Activated T-cell treated with anti-CD3 and anti-CD28 coated beads, Interleukin-2, amount 50 U/mL, for 48 hours (primary cell): ENCODE measurements at regions not wholly inside any gene's neighbourhood (a gene's known extent, or its start where the extent isn't known, plus 50 kb on each side); places are given as distances from the start of the nearest gene placed in this dataset.

Experiments used
- DNase-seq, 2 experiments: peaks; one replicate each; pipeline ENCODE4 v3.0.0-alpha.2; 2020

GRCh38 chr9:79362100-79363081 is 209.4 kb upstream of the TLE4 start:
- DNase-seq, result no peak

GRCh38 chr9:79369676-79370075 is 202.1 kb upstream of the TLE4 start:
- DNase-seq, result no peak

GRCh38 chr9:79371301-79371700 is 200.5 kb upstream of the TLE4 start:
- no peak for DNase-seq

- DNase-seq, result no peak
Measured at GRCh38 chr9:79371948-79372555, 199.7 kb upstream of the TLE4 start.

- DNase-seq, result no peak
Measured at GRCh38 chr9:79377339-79377855, 194.4 kb upstream of the TLE4 start.

- no peak for DNase-seq
Measured at GRCh38 chr9:79378107-79378506, 193.7 kb upstream of the TLE4 start.

GRCh38 chr9:79382044-79382443 is 189.7 kb upstream of the TLE4 start:
- no peak for DNase-seq

GRCh38 chr9:79382458-79382857 is 189.3 kb upstream of the TLE4 start:
- DNase-seq, result no peak

GRCh38 chr9:79383096-79383495 is 188.7 kb upstream of the TLE4 start:
- no peak for DNase-seq

GRCh38 chr9:79384091-79384490 is 187.7 kb upstream of the TLE4 start:
- no peak for DNase-seq

- no peak for DNase-seq
Measured at GRCh38 chr9:79384501-79384900, 187.3 kb upstream of the TLE4 start.

- DNase-seq, result no peak
Measured at GRCh38 chr9:79387101-79387835, 184.5 kb upstream of the TLE4 start.

GRCh38 chr9:79390077-79390698 is 181.6 kb upstream of the TLE4 start:
- DNase-seq, result no peak

- DNase-seq, result no peak
Measured at GRCh38 chr9:79390781-79391770, 180.7 kb upstream of the TLE4 start.

- no peak for DNase-seq
Measured at GRCh38 chr9:79395228-79395627, 176.5 kb upstream of the TLE4 start.

GRCh38 chr9:79395755-79396154 is 176.0 kb upstream of the TLE4 start:
- no peak for DNase-seq

- no peak for DNase-seq
Measured at GRCh38 chr9:79396168-79396567, 175.6 kb upstream of the TLE4 start.

GRCh38 chr9:79403495-79403894 is 168.3 kb upstream of the TLE4 start:
- no peak for DNase-seq

GRCh38 chr9:79408200-79408599 is 163.6 kb upstream of the TLE4 start:
- no peak for DNase-seq

GRCh38 chr9:79408617-79409016 is 163.1 kb upstream of the TLE4 start:
- no peak for DNase-seq

GRCh38 chr9:79409182-79409823 is 162.5 kb upstream of the TLE4 start:
- DNase-seq, result no peak
